ENCODE measurements at regions not wholly inside any gene's neighbourhood (a gene's known extent, or its start where the extent isn't known, plus 50 kb on each side); places are given as distances from the start of the nearest gene placed in this dataset.

- H3K27ac ChIP-seq (ENCODE audit: low read length), result no peak overlapping the region
- 91% methylated on average over 4 of the region's 5 CpGs for WGBS (ENCODE audit: insufficient coverage)
- no peaks in the 10 kb centered on the region for H3K4me1 ChIP-seq (ENCODE audit: control insufficient read depth, insufficient read depth, low read length)
- intact Hi-C loops (cut with micrococcal nuclease), result no loop called here
- no peaks in the 10 kb centered on the region for H3K36me3 ChIP-seq (ENCODE audit: control insufficient read depth, insufficient read depth, low read length)
- peaks cover 13 to 39% of the 10 kb centered on the region in 2 donors for H3K27me3 Mint-ChIP-seq (ENCODE audit: low read depth in 2 of 2)
- no peaks in the 10 kb centered on the region for H3K9me3 ChIP-seq (ENCODE audit: control insufficient read depth, insufficient read depth, low read length)
- H3K36me3 Mint-ChIP-seq, result no peaks in the 10 kb centered on the region
- H3K9me3 Mint-ChIP-seq, result no peaks in the 10 kb centered on the region
- ATAC-seq (no peak), DNase-seq (no peak)
- no peaks in the 10 kb centered on the region for H3K27me3 ChIP-seq (ENCODE audit: control insufficient read depth, insufficient read depth, low read length)
- TF ChIP-seq CTCF (IDR thresholded peaks at IDR 0.05), result no peak
- no peak overlapping the region for H3K4me3 ChIP-seq (ENCODE audit: low read length)
- H3K4me1 Mint-ChIP-seq, result no peaks in the 10 kb centered on the region
- no peak overlapping the region for H3K27ac Mint-ChIP-seq
- H3K4me3 Mint-ChIP-seq, result no peak overlapping the region
Observed at GRCh38 chr12:46131732-46132469, 136.9 kb downstream of the SLC38A1 start.

GRCh38 chr12:46127656-46128055 is 137.3 kb upstream of the SCAF11 start:
- DNase-seq (no peak), ATAC-seq (no peak)
- H3K36me3 Mint-ChIP-seq, result no peaks in the 10 kb centered on the region
- peaks cover 17 to 25% of the 10 kb centered on the region in 2 donors for H3K27me3 Mint-ChIP-seq (ENCODE audit: low read depth in 2 of 2)
- no peaks in the 10 kb centered on the region for H3K9me3 Mint-ChIP-seq
- no peaks in the 10 kb centered on the region for H3K36me3 ChIP-seq (ENCODE audit: control insufficient read depth, insufficient read depth, low read length)
- H3K27me3 ChIP-seq (ENCODE audit: control insufficient read depth, insufficient read depth, low read length), result no peaks in the 10 kb centered on the region
- peaks cover 5% of the 10 kb centered on the region for H3K4me1 ChIP-seq (ENCODE audit: control insufficient read depth, insufficient read depth, low read length)
- H3K27ac ChIP-seq (ENCODE audit: low read length), result no peak overlapping the region
- no peak overlapping the region for H3K27ac Mint-ChIP-seq
- no peak overlapping the region for H3K4me3 ChIP-seq (ENCODE audit: low read length)
- no peak for TF ChIP-seq CTCF (IDR thresholded peaks at IDR 0.05)
- 85% methylated on average over 4 of the region's 6 CpGs for WGBS (ENCODE audit: insufficient coverage)
- H3K4me3 Mint-ChIP-seq, result no peak overlapping the region
- intact Hi-C loops (cut with micrococcal nuclease), result loop anchor here (2.0 kb wide), 1 partner anchor 807 kb away; no protein-coding TSS in a partner anchor
- H3K9me3 ChIP-seq (ENCODE audit: control insufficient read depth, insufficient read depth, low read length), result no peaks in the 10 kb centered on the region
- peaks cover 7% of the 10 kb centered on the region in 2 donors for H3K4me1 Mint-ChIP-seq

- Mint-ChIP-seq H3K9me3 (no peaks in the 10 kb centered on the region), H3K36me3 (no peaks in the 10 kb centered on the region), H3K4me3 (no peak overlapping the region), H3K27me3 (ENCODE audit: low read depth in 2 of 2) (peaks cover 15 to 32% of the 10 kb centered on the region in 2 donors), H3K4me1 (peaks cover 7% of the 10 kb centered on the region in 2 donors), H3K27ac (no peak overlapping the region)
- WGBS (ENCODE audit: insufficient coverage), result 84% methylated on average over 3 of the region's 4 CpGs
- TF ChIP-seq CTCF (IDR thresholded peaks at IDR 0.05), result no peak
- no peak overlapping the region for H3K4me3 ChIP-seq (ENCODE audit: low read length)
- peaks cover 5% of the 10 kb centered on the region for H3K4me1 ChIP-seq (ENCODE audit: control insufficient read depth, insufficient read depth, low read length)
- no peaks in the 10 kb centered on the region for H3K27me3 ChIP-seq (ENCODE audit: control insufficient read depth, insufficient read depth, low read length)
- intact Hi-C loops (cut with micrococcal nuclease), result loop anchor here (2.0 kb wide), 1 partner anchor 809 kb away; no protein-coding TSS in a partner anchor
- no peak overlapping the region for H3K27ac ChIP-seq (ENCODE audit: low read length)
- ATAC-seq, result no peak
- no peaks in the 10 kb centered on the region for H3K9me3 ChIP-seq (ENCODE audit: control insufficient read depth, insufficient read depth, low read length)
- DNase-seq, result no peak
- H3K36me3 ChIP-seq (ENCODE audit: control insufficient read depth, insufficient read depth, low read length), result no peaks in the 10 kb centered on the region
Observed at GRCh38 chr12:46126050-46126727, 135.8 kb upstream of the SCAF11 start.
